GM13977 (cell line): ENCODE measurements at regions not wholly inside any gene's neighbourhood (a gene's known extent, or its start where the extent isn't known, plus 50 kb on each side); places are given as distances from the start of the nearest gene placed in this dataset.

Experiments
- DNase-seq: peaks from one replicate; pipeline ENCODE4 v3.0.0; 2012; ENCODE audit warnings: low spot score
- CTCF ChIP-seq: IDR thresholded peaks from 2 replicates; pipeline ENCODE4 v1.5.1; 2012; ENCODE audit warnings: mild to moderate bottlenecking, control low read depth; ENCODE audit not compliant: insufficient read depth; ENCODE audit errors: extremely low read depth, missing control alignments
- in situ Hi-C: fragments of 300-500 bp; cut with MboI; formaldehyde crosslinking; loops from one replicate; pipeline ENCODE4 v1.12.0; 2022; ENCODE audit warnings: low sequenced_read_pairs, low pct_unique_long_range_greater_than_20kb, mixed read lengths, inconsistent platforms; ENCODE audit not compliant: unreplicated experiment

GRCh38 chr4:185889585-185889984 is 77.6 kb upstream of the SORBS2 start:
- in situ Hi-C loops: no loop called here
- no peak for TF ChIP-seq CTCF
- DNase-seq: no peak

- in situ Hi-C loops: no loop called here
- DNase-seq: no peak
- no peak for TF ChIP-seq CTCF
Observed at GRCh38 chr4:185890196-185890595, 78.2 kb upstream of the SORBS2 start.

GRCh38 chr4:185892165-185892564 is 80.2 kb upstream of the SORBS2 start:
- no peak for DNase-seq
- TF ChIP-seq CTCF: no peak
- in situ Hi-C loops: no loop called here

- in situ Hi-C loops: no loop called here
- TF ChIP-seq CTCF: no peak
- no peak for DNase-seq
Observed at GRCh38 chr4:185893500-185893899, 81.5 kb upstream of the SORBS2 start.

GRCh38 chr4:185894481-185894880 is 82.5 kb upstream of the SORBS2 start:
- in situ Hi-C loops: no loop called here
- DNase-seq: no peak
- TF ChIP-seq CTCF: no peak

GRCh38 chr4:185895351-185895750 is 83.4 kb upstream of the SORBS2 start:
- no peak for TF ChIP-seq CTCF

GRCh38 chr4:185895866-185896265 is 83.9 kb upstream of the SORBS2 start:
- no peak for TF ChIP-seq CTCF
- DNase-seq: no peak
- in situ Hi-C loops: no loop called here

More at GRCh38 chr4:185895351-185895750, 83.4 kb upstream of the SORBS2 start:
- in situ Hi-C loops: no loop called here
- DNase-seq: no peak
